Loucy (cell line): ENCODE measurements at regions not wholly inside any gene's neighbourhood (a gene's known extent, or its start where the extent isn't known, plus 50 kb on each side); places are given as distances from the start of the nearest gene placed in this dataset.

Experiments
- H2AFZ ChIP-seq: fragments of 200-600 bp; sonication (generic); 2 replicates; pipeline ENCODE4 v1.6.0; 2016; ENCODE audit warnings: antibody characterized with exemption, mild to moderate bottlenecking, low read length, moderate library complexity
- H3F3A ChIP-seq: fragments of 200-600 bp; 2 replicates; pipeline ENCODE4 v1.6.0; 2016; ENCODE audit warnings: antibody characterized with exemption, low read depth, mild to moderate bottlenecking
- H3K27me3 ChIP-seq: fragments of 200-600 bp; sonication (generic); 2 replicates; pipeline ENCODE4 v1.6.1; 2014; ENCODE audit warnings: low read length, mild to moderate bottlenecking; ENCODE audit not compliant: insufficient read depth, poor library complexity, severe bottlenecking
- H3K36me3 ChIP-seq: fragments of 200-600 bp; sonication (generic); 2 replicates; pipeline ENCODE4 v1.6.1; 2016; ENCODE audit warnings: low read length; ENCODE audit not compliant: insufficient read depth
- H3K4me1 ChIP-seq: fragments of 200-600 bp; sonication (generic); 2 replicates; pipeline ENCODE4 v1.5.1; 2014; ENCODE audit warnings: low read length, mild to moderate bottlenecking; ENCODE audit not compliant: insufficient read depth, poor library complexity, severe bottlenecking
- H3K4me2 ChIP-seq: fragments of 200-600 bp; sonication (generic); 2 replicates; pipeline ENCODE4 v1.6.0; 2014; ENCODE audit warnings: antibody characterized with exemption, low read length, low read depth, mild to moderate bottlenecking; ENCODE audit not compliant: poor library complexity, severe bottlenecking
- H3K4me3 ChIP-seq: fragments of 200-600 bp; sonication (generic); 2 replicates; pipeline ENCODE4 v1.5.1; 2014; ENCODE audit warnings: low read length, mild to moderate bottlenecking, mixed read lengths; ENCODE audit not compliant: poor library complexity, severe bottlenecking
- H3K79me2 ChIP-seq: fragments of 200-600 bp; sonication (generic); 2 replicates; pipeline ENCODE4 v1.6.1; 2014; ENCODE audit warnings: low read length; ENCODE audit not compliant: insufficient read depth
- H3K9ac ChIP-seq: fragments of 200-600 bp; sonication (generic); 2 replicates; pipeline ENCODE4 v1.6.0; 2014; ENCODE audit warnings: mild to moderate bottlenecking, low read depth, low read length, moderate library complexity; ENCODE audit not compliant: poor library complexity, severe bottlenecking
- H3K9me2 ChIP-seq: fragments of 200-600 bp; sonication (generic); replicated peaks from 2 replicates; pipeline ENCODE4 v1.6.1; 2016; ENCODE audit warnings: low read depth, low read length, mixed read lengths
- H3K9me3 ChIP-seq: fragments of 200-600 bp; sonication (generic); 2 replicates; pipeline ENCODE4 v1.6.1; 2014; ENCODE audit warnings: mild to moderate bottlenecking, antibody characterized with exemption, low read length, low read depth; ENCODE audit not compliant: insufficient read depth
- H4K20me1 ChIP-seq: fragments of 200-600 bp; sonication (generic); 2 replicates; pipeline ENCODE4 v1.6.0; 2014; ENCODE audit warnings: antibody characterized with exemption, low read length, mild to moderate bottlenecking; ENCODE audit not compliant: insufficient read depth, poor library complexity, severe bottlenecking
- CTCF ChIP-seq: fragments of 200-600 bp; sonication (generic); conservative IDR thresholded peaks from 2 replicates; pipeline ENCODE4 v1.5.1; 2014; ENCODE audit warnings: mild to moderate bottlenecking, antibody characterized with exemption, low read length
- EZH2phosphoT487 ChIP-seq: fragments of 200-600 bp; IDR thresholded peaks from 2 replicates; pipeline ENCODE4 v1.6.1; 2018; ENCODE audit warnings: antibody characterized with exemption, mild to moderate bottlenecking, moderate library complexity, borderline replicate concordance

GRCh38 chr14:42931308-42931707 is 1324.6 kb downstream of the LRFN5 start:
- H3K9ac ChIP-seq: no peak overlapping the region
- TF ChIP-seq EZH2phosphoT487: no peak
- no peak for TF ChIP-seq CTCF
- no peaks in the 10 kb centered on the region for H3K36me3 ChIP-seq
- H3F3A ChIP-seq: no peaks in the 10 kb centered on the region
- H3K9me2 ChIP-seq: no peaks in the 10 kb centered on the region
- no peaks in the 10 kb centered on the region for H4K20me1 ChIP-seq
- H2AFZ ChIP-seq: no peak overlapping the region
- H3K27me3 ChIP-seq: no peaks in the 10 kb centered on the region
- H3K4me1 ChIP-seq: no peaks in the 10 kb centered on the region
- no peaks in the 10 kb centered on the region for H3K9me3 ChIP-seq
- H3K79me2 ChIP-seq: no peaks in the 10 kb centered on the region
- no peak overlapping the region for H3K4me2 ChIP-seq
- no peak overlapping the region for H3K4me3 ChIP-seq

GRCh38 chr14:42929806-42930480 is 1323.3 kb downstream of the LRFN5 start:
- H3K36me3 ChIP-seq: no peaks in the 10 kb centered on the region
- H3K4me3 ChIP-seq: no peak overlapping the region
- no peak overlapping the region for H3K4me2 ChIP-seq
- H2AFZ ChIP-seq: peak overlapping the region; percentile 63
- TF ChIP-seq EZH2phosphoT487 (no peak), CTCF (no peak)
- no peaks in the 10 kb centered on the region for H3K79me2 ChIP-seq
- no peaks in the 10 kb centered on the region for H3K27me3 ChIP-seq
- H3K9ac ChIP-seq: no peak overlapping the region
- no peaks in the 10 kb centered on the region for H3F3A ChIP-seq
- H3K9me2 ChIP-seq: no peaks in the 10 kb centered on the region
- no peaks in the 10 kb centered on the region for H3K4me1 ChIP-seq
- no peaks in the 10 kb centered on the region for H4K20me1 ChIP-seq
- H3K9me3 ChIP-seq: no peaks in the 10 kb centered on the region

GRCh38 chr14:42927313-42927712 is 1320.6 kb downstream of the LRFN5 start:
- TF ChIP-seq CTCF (no peak), EZH2phosphoT487 (no peak)
- Histone ChIP-seq H3K9ac (no peak overlapping the region), H3K9me3 (no peaks in the 10 kb centered on the region), H3K79me2 (no peaks in the 10 kb centered on the region), H2AFZ (no peak overlapping the region), H3F3A (no peaks in the 10 kb centered on the region), H3K4me2 (no peak overlapping the region), H3K36me3 (no peaks in the 10 kb centered on the region), H3K9me2 (no peaks in the 10 kb centered on the region), H4K20me1 (no peaks in the 10 kb centered on the region), H3K4me3 (no peak overlapping the region), H3K27me3 (no peaks in the 10 kb centered on the region), H3K4me1 (no peaks in the 10 kb centered on the region)
